Gastroesophageal sphincter (tissue), 3 donors: ENCODE measurements at regions not wholly inside any gene's neighbourhood (a gene's known extent, or its start where the extent isn't known, plus 50 kb on each side); places are given as distances from the start of the nearest gene placed in this dataset.

ENCODE experiments used
- CTCF ChIP-seq, 4 experiments: fragments of 200-600 bp in 2 of 4; fragments of 450-650 bp in 2 of 4; sonication (generic) in 1 of 4; IDR thresholded peaks; one replicate each; pipeline ENCODE4 v1.5.1; 2017 to 2019; ENCODE audit warnings: antibody characterized with exemption in 4 of 4, mild to moderate bottlenecking in 2 of 4, moderate library complexity in 2 of 4
- EP300 ChIP-seq: sonication (generic); formaldehyde crosslinking; IDR thresholded peaks from one replicate; pipeline ENCODE4 v1.6.1; 2017; ENCODE audit warnings: antibody characterized with exemption, mild to moderate bottlenecking
- POLR2A ChIP-seq, 2 donors: fragments of 450-650 bp; IDR thresholded peaks; one replicate each; pipeline ENCODE4 v1.6.1; 2017; ENCODE audit warnings: antibody characterized with exemption in 2 of 2, mild to moderate bottlenecking in 2 of 2, moderate library complexity in 1 of 2
- POLR2AphosphoS5 ChIP-seq: sonication (generic); formaldehyde crosslinking; IDR thresholded peaks from one replicate; pipeline ENCODE4 v1.6.1; 2017; ENCODE audit warnings: antibody characterized with exemption

GRCh38 chr3:153574445-153574844 lies 412.4 kb downstream of the RAP2B start:
- TF ChIP-seq CTCF (IDR thresholded peaks at IDR 0.05) (no peak), POLR2A (IDR thresholded peaks at IDR 0.05) (no peak), POLR2AphosphoS5 (no peak), EP300 (no peak)
